ENCODE measurements at regions not wholly inside any gene's neighbourhood (a gene's known extent, or its start where the extent isn't known, plus 50 kb on each side); places are given as distances from the start of the nearest gene placed in this dataset.
"Not testable (repeated sequence)": the region's sequence is repeated elsewhere in the genome, so short reads cannot be mapped to it uniquely, and the experiment has no call there.

DNA sequence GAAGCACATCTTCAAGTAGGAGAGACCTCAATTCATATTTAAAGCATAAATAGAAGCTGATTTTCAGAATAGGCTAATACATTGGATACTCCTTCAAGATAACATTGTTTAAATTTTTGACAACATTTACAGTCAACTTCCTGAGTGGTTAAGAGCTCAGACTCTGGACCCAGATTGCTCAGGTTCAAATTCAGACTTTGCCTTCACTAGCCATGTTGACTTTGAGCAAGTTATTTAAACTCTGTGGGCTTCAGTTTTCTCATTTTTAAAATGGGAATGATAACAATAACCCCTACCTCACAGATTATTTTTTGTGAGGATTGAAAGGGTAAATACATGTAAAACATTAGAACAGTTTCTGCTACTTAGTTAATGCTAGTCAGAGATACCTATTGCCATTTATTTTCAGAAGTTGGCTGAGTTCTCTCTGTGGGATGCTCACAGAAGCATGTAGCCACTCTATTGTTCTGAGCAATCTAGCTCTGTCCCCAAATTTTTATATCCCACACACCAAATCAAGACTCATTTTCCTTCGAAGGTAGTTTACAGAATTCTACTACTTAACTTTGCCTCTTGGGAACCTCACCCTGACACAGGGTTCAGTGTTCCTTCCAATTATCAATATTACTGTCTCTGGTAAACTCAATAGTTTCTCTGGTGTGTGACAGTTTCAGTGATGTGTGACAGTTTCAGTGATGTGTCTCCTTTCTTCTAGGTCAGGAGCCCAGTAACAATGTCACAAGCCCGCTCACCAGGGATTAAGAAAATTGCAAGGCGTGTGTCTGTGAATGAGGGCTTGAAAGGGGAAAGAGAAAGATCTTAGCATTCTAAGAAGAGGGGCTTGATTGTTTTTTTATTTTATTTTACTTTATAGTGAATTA, 79.4 kb upstream of the OSTN start:
- DNase-seq = no peak
- no peaks in the 10 kb centered on the region for H3K27me3 Mint-ChIP-seq
- CTCF ChIA-PET = no interaction called here
- no peak overlapping the region for H3K4me3 Mint-ChIP-seq
- no peaks in the 10 kb centered on the region for H3K4me1 Mint-ChIP-seq
- H3K36me3 Mint-ChIP-seq = no peaks in the 10 kb centered on the region
- H3K9me3 Mint-ChIP-seq (ENCODE audit: low read depth) = no peaks in the 10 kb centered on the region
- ATAC-seq = no peak
- H3K27ac Mint-ChIP-seq = no peak overlapping the region

DNA sequence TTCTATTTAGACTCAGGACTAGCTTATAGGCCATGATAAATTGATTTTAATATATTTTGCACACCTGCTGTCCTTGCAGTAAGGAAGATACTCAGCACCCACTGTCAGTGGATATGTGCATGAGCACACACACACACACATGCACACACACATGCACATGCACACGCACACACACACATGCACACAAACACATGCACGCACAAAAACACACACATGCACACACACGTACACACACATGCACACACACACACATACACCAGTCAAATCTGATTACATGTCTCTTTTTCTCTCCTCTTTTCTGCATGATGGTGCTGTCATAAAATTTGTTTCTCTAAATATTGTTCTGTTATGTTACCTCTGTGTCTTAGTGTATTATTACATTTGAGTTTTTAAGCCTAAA, 87.3 kb upstream of the OSTN start:
- Mint-ChIP-seq H3K27me3 (no peaks in the 10 kb centered on the region), H3K9me3 (ENCODE audit: low read depth) (peaks cover 4% of the 10 kb centered on the region), H3K4me3 (no peak overlapping the region), H3K4me1 (no peaks in the 10 kb centered on the region), H3K27ac (no peak overlapping the region), H3K36me3 (no peaks in the 10 kb centered on the region)
- CTCF ChIA-PET = no interaction called here
- ATAC-seq (no peak), DNase-seq (no peak)

DNA sequence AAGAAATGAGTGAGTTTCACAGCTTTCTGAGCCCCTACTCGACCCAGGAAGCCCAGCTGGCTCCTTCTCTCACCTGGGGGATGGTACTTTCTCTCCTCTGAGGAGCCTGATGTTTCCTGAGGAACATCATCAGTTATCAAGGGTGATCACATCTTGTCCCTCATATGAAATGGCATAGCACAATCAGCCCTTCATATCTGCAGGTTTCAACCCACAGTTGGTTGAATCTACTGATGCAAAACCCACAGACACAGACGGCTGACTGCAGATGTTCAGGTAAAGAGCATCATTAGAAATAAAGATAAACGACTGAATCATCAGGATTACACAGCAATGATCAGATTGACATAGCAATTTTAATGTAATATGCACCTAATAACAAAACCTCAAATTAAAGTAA, 93.6 kb upstream of the OSTN start:
- ATAC-seq = no peak
- CTCF ChIA-PET = no interaction called here
- Mint-ChIP-seq H3K27ac (no peak overlapping the region), H3K27me3 (no peaks in the 10 kb centered on the region), H3K4me3 (no peak overlapping the region), H3K9me3 (ENCODE audit: low read depth) (peaks cover 4% of the 10 kb centered on the region), H3K36me3 (no peaks in the 10 kb centered on the region), H3K4me1 (no peaks in the 10 kb centered on the region)
- no peak for DNase-seq

DNA sequence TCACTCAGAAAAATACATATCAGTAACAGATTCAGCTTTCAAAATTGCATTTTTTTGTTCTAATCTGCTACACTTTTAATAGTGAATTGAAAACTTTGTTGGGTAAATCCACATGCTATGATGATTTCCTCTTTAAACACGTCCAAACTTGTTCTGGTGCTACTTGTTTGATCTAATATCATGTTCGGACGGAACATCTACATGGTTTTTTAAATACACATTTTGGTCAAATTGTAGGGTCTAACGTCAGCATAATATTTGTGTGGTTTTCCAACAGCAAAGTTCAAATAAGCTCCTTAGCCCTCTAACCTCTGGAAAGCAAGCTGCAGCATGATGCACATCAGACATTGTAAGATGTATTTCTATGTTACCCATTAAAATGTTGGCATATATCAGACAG, 98.5 kb upstream of the OSTN start:
- no peak overlapping the region for H3K4me3 Mint-ChIP-seq
- H3K4me1 Mint-ChIP-seq = no peaks in the 10 kb centered on the region
- no peak for ATAC-seq
- H3K27me3 Mint-ChIP-seq = no peaks in the 10 kb centered on the region
- CTCF ChIA-PET = no interaction called here
- H3K36me3 Mint-ChIP-seq = no peaks in the 10 kb centered on the region
- no peaks in the 10 kb centered on the region for H3K9me3 Mint-ChIP-seq (ENCODE audit: low read depth)
- no peak overlapping the region for H3K27ac Mint-ChIP-seq
- DNase-seq = no peak

DNA sequence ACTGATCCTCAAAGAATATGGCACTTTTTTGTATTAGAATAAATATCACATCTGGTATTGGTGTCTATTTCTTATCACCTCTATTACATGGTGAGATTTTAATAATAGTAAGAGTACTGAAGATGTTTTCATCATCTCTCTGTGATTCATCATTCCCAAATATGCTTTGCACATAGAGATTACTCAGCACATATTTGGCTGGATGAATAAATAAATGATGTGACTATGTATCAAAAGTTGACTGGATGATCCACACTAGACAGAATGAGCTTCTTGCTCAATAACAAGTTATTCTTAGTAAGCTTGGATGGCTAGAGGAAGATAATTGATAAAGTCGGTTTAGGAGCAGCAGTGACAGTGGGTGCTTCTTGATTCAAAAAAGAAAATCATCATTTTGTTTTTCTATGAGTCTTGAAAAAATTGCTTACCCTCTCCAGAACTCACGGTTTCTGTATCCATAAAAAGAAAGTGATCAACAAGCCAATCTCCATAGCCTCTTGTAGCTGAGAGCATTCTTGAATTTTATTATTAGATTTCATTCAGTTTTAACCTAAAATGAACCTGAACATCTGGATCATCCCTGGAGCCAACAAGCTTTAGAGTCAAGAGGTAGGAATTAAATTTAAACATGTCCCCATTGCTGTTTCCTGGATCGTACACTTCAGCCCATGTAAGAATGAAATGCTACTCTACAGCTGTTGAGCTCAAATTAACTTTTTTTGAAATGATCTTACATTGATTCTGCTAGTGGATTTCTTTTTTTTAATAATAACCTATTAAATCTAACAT, 104.8 kb upstream of the OSTN start:
- CTCF ChIA-PET = no interaction called here
- H3K27me3 Mint-ChIP-seq = no peaks in the 10 kb centered on the region
- H3K4me1 Mint-ChIP-seq = no peaks in the 10 kb centered on the region
- H3K9me3 Mint-ChIP-seq (ENCODE audit: low read depth) = no peaks in the 10 kb centered on the region
- no peak overlapping the region for H3K4me3 Mint-ChIP-seq
- DNase-seq (no peak), ATAC-seq (no peak)
- H3K27ac Mint-ChIP-seq = no peak overlapping the region
- no peaks in the 10 kb centered on the region for H3K36me3 Mint-ChIP-seq

DNA sequence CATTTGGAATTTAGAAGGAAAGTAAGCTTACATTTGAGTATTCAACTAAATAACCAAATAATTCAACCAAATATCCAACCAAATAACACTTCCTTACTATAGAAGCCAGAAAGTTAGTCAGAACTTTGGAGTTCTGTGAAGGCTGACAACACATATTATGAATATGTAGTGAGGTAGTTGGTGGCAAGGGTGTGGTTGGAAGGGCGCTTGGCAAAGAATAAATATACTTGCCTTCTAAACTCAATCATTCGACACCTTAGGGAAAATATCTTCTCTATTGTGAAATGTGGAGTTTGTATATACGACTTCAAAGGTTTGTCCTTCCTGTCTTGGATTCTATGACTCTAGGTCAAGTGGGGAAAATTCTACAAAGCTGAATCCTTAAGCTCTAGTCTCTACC, 111.7 kb upstream of the OSTN start:
- CTCF ChIA-PET = no interaction called here
- Mint-ChIP-seq H3K4me1 (no peaks in the 10 kb centered on the region), H3K9me3 (ENCODE audit: low read depth) (peaks cover 4% of the 10 kb centered on the region), H3K36me3 (no peaks in the 10 kb centered on the region), H3K27me3 (no peaks in the 10 kb centered on the region), H3K27ac (no peak overlapping the region), H3K4me3 (no peak overlapping the region)
- ATAC-seq (no peak), DNase-seq (no peak)

DNA sequence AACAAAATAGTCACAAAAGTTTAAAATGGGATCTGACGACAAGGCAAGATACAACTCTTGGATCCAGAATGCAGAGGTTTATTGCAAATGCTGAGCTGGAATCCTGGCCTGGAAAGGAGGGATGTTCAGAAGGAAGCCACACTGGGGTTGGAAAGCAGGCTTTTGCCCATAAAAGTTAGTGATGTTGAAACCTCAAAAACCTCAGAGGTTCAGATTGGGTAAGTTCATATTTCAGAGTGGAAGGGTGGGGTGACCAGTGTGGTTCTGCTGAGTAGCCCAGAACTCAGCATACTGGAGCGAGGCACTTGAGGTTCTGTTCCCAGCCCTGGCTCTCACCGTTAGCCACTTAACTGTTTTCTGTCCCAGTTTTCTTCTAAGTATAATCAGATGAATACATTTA, 114.0 kb upstream of the OSTN start:
- peaks cover 7% of the 10 kb centered on the region for H3K9me3 Mint-ChIP-seq (ENCODE audit: low read depth)
- no peaks in the 10 kb centered on the region for H3K4me1 Mint-ChIP-seq
- CTCF ChIA-PET = no interaction called here
- H3K27ac Mint-ChIP-seq = no peak overlapping the region
- no peaks in the 10 kb centered on the region for H3K27me3 Mint-ChIP-seq
- ATAC-seq = no peak
- no peak overlapping the region for H3K4me3 Mint-ChIP-seq
- no peaks in the 10 kb centered on the region for H3K36me3 Mint-ChIP-seq
- no peak for DNase-seq

DNA sequence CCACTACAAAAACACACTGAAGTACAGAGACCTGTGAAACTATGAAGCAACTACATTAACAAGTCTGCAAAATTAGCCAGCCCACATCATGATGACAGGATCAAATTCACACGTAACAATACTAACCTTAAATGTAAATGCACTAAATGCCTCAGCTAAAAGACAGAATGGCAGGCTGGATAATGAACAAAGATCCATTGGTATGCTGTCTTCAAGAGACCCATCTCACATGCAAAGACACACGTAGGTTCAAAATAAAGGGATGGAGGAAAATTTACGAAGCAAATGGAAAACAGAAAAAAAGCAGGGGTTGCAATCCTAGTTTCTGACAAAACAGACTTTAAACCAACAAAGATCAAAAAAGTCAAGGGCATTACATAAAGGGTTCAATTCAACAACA, 120.1 kb upstream of the OSTN start:
- CTCF ChIA-PET, DNase-seq, H3K27ac Mint-ChIP-seq, ATAC-seq, H3K36me3 Mint-ChIP-seq, H3K4me1 Mint-ChIP-seq, H3K27me3 Mint-ChIP-seq, H3K4me3 Mint-ChIP-seq: not testable (repeated sequence)
- H3K9me3 Mint-ChIP-seq (ENCODE audit: low read depth) = peaks cover 11% of the 10 kb centered on the region

DNA sequence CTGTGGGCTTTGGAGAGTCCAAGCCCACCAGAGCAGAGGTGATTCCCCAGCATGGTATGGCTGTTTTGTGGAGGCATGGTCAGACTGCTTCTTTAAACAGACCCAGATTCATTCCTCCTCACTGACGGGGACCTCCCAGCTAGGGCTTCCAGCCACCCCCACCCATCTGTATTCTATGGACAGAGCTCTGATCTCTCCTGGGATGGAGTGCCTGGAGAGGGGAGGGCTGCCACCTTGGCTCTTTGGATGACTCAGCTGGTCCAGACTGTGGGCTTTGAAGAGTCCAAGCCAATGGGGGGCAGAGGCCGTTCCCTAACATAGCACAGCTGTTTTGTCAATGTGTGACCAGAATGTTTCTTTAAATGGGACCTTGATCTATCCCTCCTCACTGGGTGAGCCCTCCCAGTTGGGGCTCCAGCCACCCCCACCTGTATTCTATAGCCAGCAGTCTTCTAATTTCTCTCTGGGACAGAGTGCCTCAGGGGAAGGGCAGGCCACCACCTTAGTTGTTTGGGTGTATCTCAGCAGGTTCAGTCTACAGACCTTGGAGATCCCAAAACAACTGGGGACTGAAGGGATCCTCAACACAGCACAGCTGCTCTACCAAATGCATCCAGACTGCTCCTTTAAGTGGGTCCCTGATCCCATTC, 122.0 kb upstream of the OSTN start:
- H3K4me1 Mint-ChIP-seq = no peaks in the 10 kb centered on the region
- H3K9me3 Mint-ChIP-seq (ENCODE audit: low read depth) = peaks cover 11% of the 10 kb centered on the region
- no peak for DNase-seq
- CTCF ChIA-PET = no interaction called here
- ATAC-seq = no peak
- no peak overlapping the region for H3K4me3 Mint-ChIP-seq
- H3K27ac Mint-ChIP-seq = no peak overlapping the region
- no peaks in the 10 kb centered on the region for H3K27me3 Mint-ChIP-seq
- H3K36me3 Mint-ChIP-seq = no peaks in the 10 kb centered on the region

DNA sequence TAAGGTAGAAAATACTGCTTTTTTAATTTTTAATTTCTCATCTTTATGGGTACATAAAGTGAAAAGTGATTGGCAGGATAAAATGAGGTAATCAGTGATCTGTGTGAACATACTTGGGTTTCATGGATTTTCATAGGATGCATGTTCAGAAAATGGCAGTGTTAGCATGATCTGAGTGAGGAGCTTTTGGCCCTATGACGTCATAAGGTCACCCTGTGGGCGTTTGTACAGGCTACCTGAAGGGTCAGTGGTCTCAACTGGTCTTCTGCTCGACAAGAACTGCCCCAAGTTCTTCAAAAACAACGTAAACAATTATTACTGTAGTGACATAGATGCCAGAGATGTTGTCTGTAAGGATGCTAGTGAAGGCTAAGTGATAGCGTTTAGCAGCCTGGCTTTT, 124.5 kb upstream of the OSTN start:
- Mint-ChIP-seq H3K27me3 (no peaks in the 10 kb centered on the region), H3K27ac (no peak overlapping the region), H3K36me3 (no peaks in the 10 kb centered on the region), H3K4me1 (no peaks in the 10 kb centered on the region), H3K4me3 (no peak overlapping the region), H3K9me3 (ENCODE audit: low read depth) (peaks cover 9% of the 10 kb centered on the region)
- CTCF ChIA-PET = no interaction called here
- no peak for ATAC-seq
- DNase-seq = no peak

DNA sequence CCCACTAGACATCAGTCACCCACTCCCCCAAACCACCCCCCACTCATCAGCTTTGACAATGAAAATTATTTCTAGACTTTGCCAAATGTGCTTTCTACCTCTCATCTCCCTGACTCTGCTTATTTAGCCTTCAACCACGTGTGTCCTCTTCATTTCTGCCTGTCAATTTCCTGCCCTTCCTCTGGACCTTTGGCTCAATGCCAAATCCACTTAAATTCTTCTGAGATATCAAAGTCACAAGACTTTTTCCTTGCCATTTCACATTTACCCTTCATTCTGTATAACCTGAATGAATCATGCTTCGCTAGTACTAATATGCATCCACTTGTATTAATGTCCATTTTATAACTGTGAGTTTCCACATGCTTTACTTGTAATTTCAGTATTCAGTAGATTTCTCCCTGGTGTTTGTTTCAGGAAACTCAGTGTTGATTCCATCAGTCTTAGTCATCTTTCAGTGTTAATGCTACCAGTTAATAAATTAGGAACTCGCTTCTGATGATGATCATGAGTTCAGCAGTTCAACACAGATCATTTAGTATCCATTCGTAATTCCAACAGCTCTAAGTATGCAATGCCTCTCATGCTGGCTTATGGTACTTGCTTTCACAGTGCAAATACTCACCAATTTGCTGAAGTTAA, 128.2 kb upstream of the OSTN start:
- ATAC-seq = no peak
- Mint-ChIP-seq H3K27ac (no peak overlapping the region), H3K4me3 (no peak overlapping the region), H3K4me1 (no peaks in the 10 kb centered on the region), H3K27me3 (no peaks in the 10 kb centered on the region), H3K36me3 (no peaks in the 10 kb centered on the region), H3K9me3 (ENCODE audit: low read depth) (peaks cover 2% of the 10 kb centered on the region)
- CTCF ChIA-PET = no interaction called here
- DNase-seq = no peak

DNA sequence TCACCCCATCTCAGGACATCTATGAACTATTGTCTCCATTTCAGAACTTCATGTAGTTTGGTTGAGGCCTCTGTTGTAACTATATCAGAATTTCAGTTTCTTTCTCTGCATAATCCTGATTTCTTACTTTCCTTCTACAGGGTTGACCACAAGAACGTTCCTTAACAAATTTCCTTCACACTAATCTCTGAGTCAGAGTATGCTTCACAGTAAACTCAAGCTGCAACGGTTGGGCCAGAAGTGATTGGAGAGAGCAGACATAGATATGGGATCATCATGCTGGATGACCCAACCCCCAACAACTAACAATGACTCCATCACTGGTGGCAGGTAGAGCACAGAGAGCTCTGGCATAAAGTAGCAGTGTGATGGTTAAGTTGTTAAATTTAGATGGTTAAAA, 128.8 kb upstream of the OSTN start:
- DNase-seq = no peak
- H3K36me3 Mint-ChIP-seq = no peaks in the 10 kb centered on the region
- no peak overlapping the region for H3K27ac Mint-ChIP-seq
- no peak overlapping the region for H3K4me3 Mint-ChIP-seq
- peaks cover 2% of the 10 kb centered on the region for H3K9me3 Mint-ChIP-seq (ENCODE audit: low read depth)
- CTCF ChIA-PET = no interaction called here
- no peaks in the 10 kb centered on the region for H3K4me1 Mint-ChIP-seq
- no peak for ATAC-seq
- no peaks in the 10 kb centered on the region for H3K27me3 Mint-ChIP-seq

DNA sequence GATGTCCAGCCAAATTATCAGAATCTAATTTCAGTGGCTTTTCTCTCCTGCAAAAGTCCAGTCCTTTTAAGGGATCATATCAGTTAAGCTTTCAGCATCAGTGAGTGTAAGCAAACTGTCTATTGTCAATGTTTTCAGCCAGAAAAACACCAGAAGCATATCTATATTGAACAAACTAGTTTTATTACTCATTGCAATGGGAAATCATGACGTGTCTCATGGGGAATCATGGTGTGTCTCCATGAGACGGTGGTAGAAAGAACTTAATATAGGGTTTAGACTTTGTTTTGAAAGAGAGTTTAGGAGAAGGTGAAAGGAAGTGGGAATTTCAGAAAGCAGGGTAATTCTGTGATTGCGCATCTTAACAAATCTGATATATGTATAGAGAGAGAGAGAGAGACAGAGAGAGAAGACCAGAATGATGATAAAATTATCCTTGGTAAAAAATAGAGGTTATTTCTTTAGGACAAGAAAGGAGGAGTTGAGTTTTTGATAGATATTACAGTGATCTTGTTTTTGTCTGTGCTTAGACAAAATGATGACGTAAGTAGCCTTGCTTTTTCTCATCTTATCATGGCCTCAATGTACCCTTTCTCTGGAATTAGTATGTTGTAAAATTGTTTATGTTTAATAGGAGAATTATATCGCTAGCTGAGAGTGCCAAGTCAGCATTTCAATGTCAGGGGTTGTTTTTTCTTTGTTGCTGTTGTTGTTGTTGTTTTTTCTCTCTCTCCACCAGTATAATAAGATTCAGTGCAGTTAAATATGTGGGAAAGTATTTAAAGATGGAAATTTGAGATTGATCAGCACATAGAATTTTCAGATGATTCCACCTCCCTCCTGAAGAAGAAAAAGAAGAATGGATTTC, 129.9 kb upstream of the OSTN start:
- Mint-ChIP-seq H3K4me3 (no peak overlapping the region), H3K27ac (no peak overlapping the region), H3K27me3 (no peaks in the 10 kb centered on the region), H3K9me3 (ENCODE audit: low read depth) (no peaks in the 10 kb centered on the region), H3K36me3 (no peaks in the 10 kb centered on the region), H3K4me1 (no peaks in the 10 kb centered on the region)
- DNase-seq (no peak), ATAC-seq (no peak)
- CTCF ChIA-PET = no interaction called here

Data from activated CD8-positive, alpha-beta memory T cell treated with anti-CD3 and anti-CD28 coated beads, Interleukin-2, amount 10 ng/mL, durations not matched to agents 7 days and 5 days (primary cell).